DOHH2 (cell line): ENCODE measurements at regions not wholly inside any gene's neighbourhood (a gene's known extent, or its start where the extent isn't known, plus 50 kb on each side); places are given as distances from the start of the nearest gene placed in this dataset.

Source experiments
- H3F3A ChIP-seq: fragments of 200-600 bp; sonication (generic), shearing (Covaris generic); 2 replicates; pipeline ENCODE4 v1.6.0; 2016; ENCODE audit warnings: antibody characterized with exemption, mild to moderate bottlenecking; ENCODE audit not compliant: control insufficient read depth, insufficient read depth
- H3K27ac ChIP-seq: fragments of 200-600 bp; sonication (generic); 2 replicates; pipeline ENCODE4 v1.5.1; 2014; ENCODE audit warnings: low read depth, mild to moderate bottlenecking, low read length, moderate library complexity
- H3K27me3 ChIP-seq: fragments of 200-600 bp; sonication (generic); 2 replicates; pipeline ENCODE4 v1.6.1; 2014; ENCODE audit warnings: mild to moderate bottlenecking, low read length, mixed read lengths; ENCODE audit not compliant: control insufficient read depth
- H3K36me3 ChIP-seq: fragments of 200-600 bp; sonication (generic); 2 replicates; pipeline ENCODE4 v1.6.1; 2014; ENCODE audit warnings: mild to moderate bottlenecking, low read length, moderate library complexity, mixed read lengths; ENCODE audit not compliant: control insufficient read depth
- H3K4me1 ChIP-seq: fragments of 200-600 bp; sonication (generic); 2 replicates; pipeline ENCODE4 v1.6.1; 2014; ENCODE audit warnings: mild to moderate bottlenecking, low read length, mixed read lengths; ENCODE audit not compliant: control insufficient read depth
- H3K4me2 ChIP-seq: fragments of 200-600 bp; sonication (generic); 2 replicates; pipeline ENCODE4 v1.6.0; 2014; ENCODE audit warnings: mild to moderate bottlenecking, low read length, moderate library complexity
- H3K4me3 ChIP-seq: fragments of 200-600 bp; sonication (generic); 2 replicates; pipeline ENCODE4 v1.5.1; 2014; ENCODE audit warnings: mild to moderate bottlenecking, low read length, mixed read lengths
- H3K79me2 ChIP-seq: fragments of 200-600 bp; sonication (generic); 2 replicates; pipeline ENCODE4 v1.6.1; 2014; ENCODE audit warnings: mild to moderate bottlenecking, low read length, mixed read lengths; ENCODE audit not compliant: control insufficient read depth
- H3K9me2 ChIP-seq: fragments of 200-600 bp; sonication (generic); replicated peaks from 2 replicates; pipeline ENCODE4 v1.6.1; 2014; ENCODE audit warnings: mild to moderate bottlenecking, low read length, mixed read lengths; ENCODE audit not compliant: control insufficient read depth
- H3K9me3 ChIP-seq: fragments of 200-600 bp; sonication (generic); 2 replicates; pipeline ENCODE4 v1.6.1; 2014; ENCODE audit warnings: antibody characterized with exemption, low read length, mixed read lengths; ENCODE audit not compliant: control insufficient read depth, insufficient read depth
- H4K20me1 ChIP-seq: fragments of 200-600 bp; sonication (generic); 2 replicates; pipeline ENCODE4 v1.6.0; 2014; ENCODE audit warnings: low read depth, mild to moderate bottlenecking, antibody characterized with exemption, low read length, moderate library complexity; ENCODE audit not compliant: control insufficient read depth, insufficient read depth
- CTCF ChIP-seq: fragments of 200-600 bp; sonication (generic); IDR thresholded peaks from one replicate; pipeline ENCODE4 v1.5.1; 2014; ENCODE audit warnings: antibody characterized with exemption, mild to moderate bottlenecking, low read depth, low read length; ENCODE audit not compliant: poor library complexity, severe bottlenecking
- EZH2phosphoT487 ChIP-seq: fragments of 200-600 bp; sonication (generic); IDR thresholded peaks from 2 replicates; pipeline ENCODE4 v1.6.1; 2017; ENCODE audit warnings: borderline replicate concordance, mild to moderate bottlenecking, antibody characterized with exemption, low read length, moderate library complexity, mixed read lengths

- H3K4me2 ChIP-seq, result no peak overlapping the region
- no peaks in the 10 kb centered on the region for H3K9me3 ChIP-seq
- no peaks in the 10 kb centered on the region for H3K79me2 ChIP-seq
- no peaks in the 10 kb centered on the region for H3F3A ChIP-seq
- no peak overlapping the region for H3K4me3 ChIP-seq
- H3K27ac ChIP-seq, result no peak overlapping the region
- H4K20me1 ChIP-seq, result no peaks in the 10 kb centered on the region
- no peaks in the 10 kb centered on the region for H3K27me3 ChIP-seq
- no peaks in the 10 kb centered on the region for H3K4me1 ChIP-seq
- TF ChIP-seq CTCF (no peak), EZH2phosphoT487 (no peak)
- no peaks in the 10 kb centered on the region for H3K9me2 ChIP-seq
- no peaks in the 10 kb centered on the region for H3K36me3 ChIP-seq
Measured at GRCh38 chr15:87498560-87498959, 758.0 kb downstream of the NTRK3 start.

- H3F3A ChIP-seq, result no peaks in the 10 kb centered on the region
- no peak overlapping the region for H3K4me3 ChIP-seq
Measured at GRCh38 chr15:87496795-87497194, 759.7 kb downstream of the NTRK3 start.

GRCh38 chr15:87496109-87496508 is 760.4 kb downstream of the NTRK3 start:
- Histone ChIP-seq H3K4me1 (no peaks in the 10 kb centered on the region), H3K79me2 (no peaks in the 10 kb centered on the region), H3K27me3 (no peaks in the 10 kb centered on the region), H3K36me3 (no peaks in the 10 kb centered on the region), H3F3A (no peaks in the 10 kb centered on the region), H3K9me2 (no peaks in the 10 kb centered on the region), H4K20me1 (no peaks in the 10 kb centered on the region), H3K4me2 (no peak overlapping the region), H3K27ac (no peak overlapping the region), H3K4me3 (no peak overlapping the region), H3K9me3 (no peaks in the 10 kb centered on the region)
- TF ChIP-seq CTCF (no peak), EZH2phosphoT487 (no peak)

More at GRCh38 chr15:87496795-87497194, 759.7 kb downstream of the NTRK3 start:
- Histone ChIP-seq H3K27ac (no peak overlapping the region), H3K4me2 (no peak overlapping the region), H3K27me3 (no peaks in the 10 kb centered on the region), H3K9me2 (no peaks in the 10 kb centered on the region), H4K20me1 (no peaks in the 10 kb centered on the region), H3K4me1 (no peaks in the 10 kb centered on the region), H3K36me3 (no peaks in the 10 kb centered on the region), H3K9me3 (no peaks in the 10 kb centered on the region), H3K79me2 (no peaks in the 10 kb centered on the region)
- no peak for TF ChIP-seq EZH2phosphoT487
- TF ChIP-seq CTCF, result no peak

- Histone ChIP-seq H3K79me2 (no peaks in the 10 kb centered on the region), H3K9me2 (no peaks in the 10 kb centered on the region), H3K27ac (no peak overlapping the region), H3K4me2 (no peak overlapping the region), H3K4me3 (no peak overlapping the region), H4K20me1 (no peaks in the 10 kb centered on the region), H3K27me3 (no peaks in the 10 kb centered on the region), H3K36me3 (no peaks in the 10 kb centered on the region), H3K9me3 (no peaks in the 10 kb centered on the region), H3F3A (no peaks in the 10 kb centered on the region), H3K4me1 (no peaks in the 10 kb centered on the region)
- TF ChIP-seq CTCF, result no peak
- no peak for TF ChIP-seq EZH2phosphoT487
Measured at GRCh38 chr15:87493803-87494202, 762.7 kb downstream of the NTRK3 start.
